Activated CD4-positive, alpha-beta T cell treated with anti-CD3 and anti-CD28 coated beads, Interleukin-2, amount 50 U/mL, for 4 hours (primary cell): ENCODE measurements at regions not wholly inside any gene's neighbourhood (a gene's known extent, or its start where the extent isn't known, plus 50 kb on each side); places are given as distances from the start of the nearest gene placed in this dataset.

Source experiments
- DNase-seq, 2 experiments: peaks; one replicate each; pipeline ENCODE4 v3.0.0-alpha.2; 2020

- no peak for DNase-seq
Observed at GRCh38 chr15:38187630-38188313, 64.9 kb upstream of the SPRED1 start.

DNA sequence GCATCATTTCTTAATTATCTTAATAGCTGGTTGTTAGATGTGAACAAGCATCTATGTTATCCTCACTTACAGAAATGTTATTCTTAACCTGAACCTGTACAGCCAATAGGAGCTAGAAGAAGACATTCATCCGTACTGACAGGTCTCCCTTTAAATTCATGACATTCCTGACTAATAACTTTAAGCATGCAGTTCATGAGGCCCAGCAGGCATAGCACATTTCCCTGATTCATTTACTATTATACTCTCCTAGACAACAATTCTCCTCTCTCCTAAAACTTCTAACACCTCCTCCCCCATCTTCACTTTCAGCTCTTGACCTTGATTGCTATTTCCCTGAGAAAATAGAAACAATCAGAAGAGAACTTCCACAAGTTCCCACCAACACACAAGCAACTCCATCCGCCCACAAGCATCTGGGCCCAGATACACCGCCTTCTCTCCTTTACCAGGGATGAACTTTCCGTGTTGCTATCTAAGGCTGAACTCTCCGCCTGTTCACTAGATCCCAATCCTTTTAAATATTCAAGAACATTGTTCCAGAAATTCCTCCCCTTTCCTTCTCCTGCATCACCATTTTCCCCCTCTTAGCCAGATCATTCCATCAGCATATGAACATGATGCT lies 62.9 kb upstream of the SPRED1 start:
- no peak for DNase-seq

DNA sequence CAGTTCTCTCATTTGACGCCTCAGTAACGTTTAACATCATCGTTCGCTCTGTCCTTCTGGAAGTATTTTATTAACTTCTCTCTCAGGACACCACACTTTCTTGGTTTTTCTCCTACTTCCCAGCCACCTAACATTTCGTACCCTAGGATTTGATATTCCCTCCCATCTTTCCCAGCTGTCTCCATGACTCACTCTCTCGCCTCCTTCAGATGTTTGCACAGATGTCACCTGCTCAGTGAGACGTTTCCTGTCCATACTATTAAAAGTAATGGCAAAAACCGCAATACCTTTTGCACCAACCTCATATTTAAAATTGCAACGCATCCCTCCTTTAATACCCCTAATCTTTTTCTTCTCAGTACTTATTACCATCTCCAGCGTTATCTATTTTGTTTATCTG lies 62.1 kb upstream of the SPRED1 start:
- no peak for DNase-seq

DNA sequence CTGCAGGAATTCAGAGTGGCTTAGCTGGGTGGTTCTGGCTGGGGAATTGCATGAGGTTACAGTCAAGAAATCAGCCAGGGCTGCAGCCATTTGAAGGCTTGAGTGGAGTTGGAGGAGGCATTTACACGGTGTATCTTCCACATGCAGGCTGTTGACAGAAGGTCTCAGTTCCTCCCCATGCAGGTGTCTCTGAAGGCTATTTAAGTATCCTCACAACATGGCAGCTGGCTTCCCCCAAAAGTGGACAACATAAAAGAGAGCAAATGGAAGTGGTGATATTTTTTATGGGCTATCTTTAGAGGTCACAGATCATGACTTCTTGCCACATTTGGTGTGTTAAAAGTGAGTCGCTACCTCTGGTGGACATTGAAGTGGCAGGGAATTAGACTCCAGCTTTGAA lies 60.1 kb upstream of the SPRED1 start:
- DNase-seq: no peak

- no peak for DNase-seq
Observed at GRCh38 chr15:38193496-38193895, 59.1 kb upstream of the SPRED1 start.

- no peak for DNase-seq
Observed at GRCh38 chr15:38195191-38195901, 57.3 kb upstream of the SPRED1 start.

GRCh38 chr15:38196076-38196475 lies 56.6 kb upstream of the SPRED1 start:
- DNase-seq: no peak

DNA sequence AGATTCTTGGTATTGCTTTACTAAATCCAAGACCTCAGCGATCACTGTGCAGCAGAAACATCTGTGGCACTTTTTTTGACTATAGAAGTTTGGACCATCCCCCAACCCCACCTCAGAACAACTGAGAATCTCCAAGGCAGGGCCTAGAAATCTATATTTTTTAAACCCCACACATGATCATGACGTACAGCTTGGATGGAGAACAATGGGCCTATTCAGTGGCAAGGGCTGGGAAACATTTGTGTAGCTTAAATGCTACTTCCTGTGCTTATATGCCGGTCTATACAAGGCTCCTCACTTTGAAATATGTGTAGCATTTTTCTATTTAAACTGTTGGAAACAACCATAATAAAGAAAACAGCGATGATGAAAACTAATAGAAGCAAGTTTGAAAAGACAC lies 55.1 kb upstream of the SPRED1 start:
- no peak for DNase-seq

DNA sequence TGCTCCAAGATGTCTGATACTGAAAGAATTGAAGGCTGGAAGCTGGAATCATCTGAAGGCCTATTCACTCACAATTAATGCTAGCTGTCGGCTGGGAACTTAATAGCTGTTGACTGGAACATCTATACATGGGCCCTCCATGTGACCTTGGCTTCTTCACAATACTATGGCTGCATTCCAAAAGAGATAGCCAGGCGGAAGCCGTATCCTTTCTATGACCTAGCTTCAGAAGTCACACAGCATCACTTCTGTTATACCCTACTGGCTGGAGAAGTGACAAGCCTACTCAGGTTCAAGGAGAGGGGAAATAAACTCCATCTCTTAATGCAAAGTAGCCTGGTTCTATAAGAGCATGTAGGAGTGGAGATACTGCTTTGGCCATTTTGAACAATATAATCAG lies 50.9 kb upstream of the SPRED1 start:
- DNase-seq: no peak

DNA sequence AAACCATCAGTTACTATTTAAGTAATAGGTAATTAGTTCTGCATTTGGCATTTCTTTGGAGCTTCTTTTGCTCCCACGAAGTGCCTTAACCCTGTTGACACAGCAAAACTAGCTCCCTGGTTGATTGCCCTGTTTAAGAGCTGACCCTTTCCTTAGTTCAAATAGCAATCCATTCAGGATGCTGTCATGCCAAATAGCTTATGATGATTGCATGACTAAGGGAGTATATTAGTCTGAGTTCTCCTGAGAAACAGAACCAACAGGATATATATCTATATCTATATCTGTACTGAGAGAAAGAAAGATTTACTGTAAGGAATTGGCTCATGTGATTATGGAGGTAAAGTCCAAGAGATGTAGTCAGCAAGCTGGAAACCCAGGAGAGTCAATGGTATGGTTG lies 50.3 kb upstream of the SPRED1 start:
- DNase-seq: no peak
